HCT116 (cell line): ENCODE measurements at regions not wholly inside any gene's neighbourhood (a gene's known extent, or its start where the extent isn't known, plus 50 kb on each side); places are given as distances from the start of the nearest gene placed in this dataset.

Source experiments
- ATAC-seq: fragments of 200-7000 bp; cut with Tn5 transposase; 2 replicates; pipeline ENCODE4 v1.9.1; 2020; ENCODE audit warnings: mild to moderate bottlenecking, moderate library complexity
- BruUV-seq: library from RNA; stranded (reverse); fragments of 400-500 nt; replicated peaks from 2 replicates; lab custom pipeline; 2021; lab: Mats Ljungman, UMichigan
- CTCF ChIA-PET: fragments of 300-600 bp; sonication (Branson Sonifier 250); formaldehyde crosslinking; loops from one replicate; lab custom pipeline; 2021; ENCODE audit warnings: antibody characterized with exemption; lab: Charles Lee
- POLR2A ChIA-PET: fragments of 300-600, 350-600 bp; sonication (Branson Sonifier 250); formaldehyde crosslinking; loops from one replicate; lab custom pipeline; 2021; ENCODE audit warnings: antibody characterized with exemption; lab: Charles Lee
- RAD21 ChIA-PET, 2 experiments: fragments of 300-600 bp; sonication (Branson Sonifier 250); formaldehyde crosslinking; loops; one replicate each; lab custom pipeline; 2023; ENCODE audit warnings: low total read pairs in 2 of 2; ENCODE audit not compliant: uncharacterized antibody in 2 of 2, unreplicated experiment in 2 of 2, low non-redundant PET in 1 of 2; lab: Charles Lee
- DNase-seq: peaks from one replicate; pipeline ENCODE4 v3.0.0-alpha.2; 2010; ENCODE audit warnings: low read depth, low spot score
- H2AFZ ChIP-seq: fragments of 200-600 bp; shearing (Covaris generic), sonication (generic); 2 replicates; pipeline ENCODE4 v1.6.1; 2017; ENCODE audit warnings: low read depth, mixed run types, mixed read lengths, antibody characterized with exemption, low read length; ENCODE audit not compliant: poor library complexity, severe bottlenecking
- H3K27ac ChIP-seq: 2 replicates; pipeline ENCODE4 v1.5.1; 2012; ENCODE audit warnings: low read depth, low read length
- H3K27me3 ChIP-seq: fragments of 200-600 bp; sonication (generic); 2 replicates; pipeline ENCODE4 v1.6.1; 2016; ENCODE audit warnings: mixed run types, low read length, mixed read lengths; ENCODE audit not compliant: insufficient read depth
- H3K36me3 ChIP-seq, 2 experiments: fragments of 200-500 bp in 1 of 2; fragments of 200-600 bp in 1 of 2; sonication (Bioruptor generic) in 1 of 2; sonication (generic) in 1 of 2; 2 replicates each; pipeline versions ENCODE4 v1.5.1 to v1.6.1; 2014 to 2016; ENCODE audit warnings: low read length in 2 of 2, inconsistent platforms in 1 of 2, mixed read lengths in 1 of 2, mixed run types in 1 of 2; ENCODE audit not compliant: insufficient read depth in 2 of 2, control insufficient read depth in 1 of 2
- H3K4me1 ChIP-seq, 2 experiments: fragments of 200-600 bp in 1 of 2; sonication (generic) in 1 of 2; 2 replicates each; pipeline versions ENCODE4 v1.5.1 to v1.6.1; 2012 to 2017; ENCODE audit warnings: low read length in 2 of 2, inconsistent platforms in 1 of 2, mild to moderate bottlenecking in 1 of 2, mixed read lengths in 1 of 2, mixed run types in 1 of 2, moderate library complexity in 1 of 2; ENCODE audit not compliant: insufficient read depth in 2 of 2, control insufficient read depth in 1 of 2
- H3K4me2 ChIP-seq: fragments of 200-600 bp; sonication (generic); 2 replicates; pipeline ENCODE4 v1.6.1; 2017; ENCODE audit warnings: mixed run types, low read length, mixed read lengths
- H3K4me3 ChIP-seq, 2 experiments: fragments of 200-600 bp in 1 of 2; sonication (generic) in 1 of 2; replicated peaks in 1 of 2; 2 replicates each; pipeline ENCODE4 v1.5.1; 2011 to 2016; ENCODE audit warnings: low read length in 2 of 2, control low read depth in 1 of 2, low read depth in 1 of 2, mild to moderate bottlenecking in 1 of 2, mixed read lengths in 1 of 2, mixed run types in 1 of 2
- H3K79me2 ChIP-seq: fragments of 200-600 bp; sonication (generic); 2 replicates; pipeline ENCODE4 v1.6.1; 2017; ENCODE audit warnings: mild to moderate bottlenecking, mixed run types, low read length, moderate library complexity, mixed read lengths; ENCODE audit not compliant: insufficient read depth
- H3K9ac ChIP-seq: fragments of 200-600 bp; sonication (generic); 2 replicates; pipeline ENCODE4 v1.6.1; 2016; ENCODE audit warnings: low read length, mixed read lengths
- H3K9me2 ChIP-seq: fragments of 200-600 bp; sonication (generic), shearing (Covaris generic); 2 replicates; pipeline ENCODE4 v1.6.1; 2017; ENCODE audit warnings: mixed run types, mild to moderate bottlenecking, moderate library complexity; ENCODE audit not compliant: insufficient read depth
- H3K9me3 ChIP-seq, 2 experiments: fragments of 200-500 bp in 1 of 2; fragments of 200-600 bp in 1 of 2; sonication (Bioruptor generic) in 1 of 2; sonication (generic) in 1 of 2; 2 replicates each; pipeline ENCODE4 v1.6.1; 2014 to 2017; ENCODE audit warnings: low read length in 2 of 2, mixed read lengths in 2 of 2, inconsistent platforms in 1 of 2, low read depth in 1 of 2, mild to moderate bottlenecking in 1 of 2, mixed run types in 1 of 2, moderate library complexity in 1 of 2; ENCODE audit not compliant: control insufficient read depth in 1 of 2, insufficient read depth in 1 of 2
- H4K20me1 ChIP-seq: fragments of 200-600 bp; sonication (generic), shearing (Covaris generic); 2 replicates; pipeline ENCODE4 v1.6.1; 2017; ENCODE audit warnings: mixed run types, mild to moderate bottlenecking, moderate library complexity; ENCODE audit not compliant: insufficient read depth
- ELF1 ChIP-seq: IDR thresholded peaks from 2 replicates; pipeline ENCODE4 v1.6.1; 2012; ENCODE audit warnings: low read depth, borderline replicate concordance
- EZH2phosphoT487 ChIP-seq: fragments of 200-600 bp; IDR thresholded peaks from 2 replicates; pipeline ENCODE4 v1.6.1; 2018; ENCODE audit warnings: antibody characterized with exemption, borderline replicate concordance
- FOSL1 ChIP-seq: IDR thresholded peaks from 2 replicates; pipeline ENCODE4 v1.6.1; 2012; ENCODE audit warnings: low read depth
- POLR2A ChIP-seq: IDR thresholded peaks from 2 replicates; pipeline ENCODE4 v1.7.0; 2011; ENCODE audit warnings: borderline replicate concordance; ENCODE audit not compliant: insufficient read depth, insufficient read length; ENCODE audit errors: extremely low read depth
- POLR2AphosphoS5 ChIP-seq: IDR thresholded peaks from 2 replicates; pipeline ENCODE4 v1.6.1; 2011; ENCODE audit warnings: mild to moderate bottlenecking, low read depth, low read length, moderate library complexity
- SIN3A ChIP-seq: IDR thresholded peaks from 2 replicates; pipeline ENCODE4 v1.6.1; 2012; ENCODE audit warnings: low read depth
- SP1 ChIP-seq: IDR thresholded peaks from 2 replicates; pipeline ENCODE4 v1.6.1; 2012; ENCODE audit warnings: low read depth
- SRF ChIP-seq: IDR thresholded peaks from 2 replicates; pipeline ENCODE4 v1.6.1; 2012; ENCODE audit warnings: low read depth
- TCF7L2 ChIP-seq: IDR thresholded peaks from 2 replicates; pipeline ENCODE4 v1.7.0; 2011; ENCODE audit warnings: borderline replicate concordance, inconsistent platforms; ENCODE audit not compliant: insufficient read depth, insufficient read length; ENCODE audit errors: extremely low read depth
- YY1 ChIP-seq: IDR thresholded peaks from 2 replicates; pipeline ENCODE4 v1.6.1; 2011; ENCODE audit warnings: low read length, low read depth, moderate library complexity, mild to moderate bottlenecking; ENCODE audit not compliant: insufficient replicate concordance; ENCODE audit errors: extremely low read depth
- ZFX ChIP-seq: fragments of 450-650 bp; IDR thresholded peaks from 2 replicates; pipeline ENCODE4 v1.6.1; 2017
- ZNF274 ChIP-seq: fragments of 200-500 bp; sonication (Bioruptor generic); IDR thresholded peaks from 2 replicates; pipeline ENCODE4 v1.6.1; 2014; ENCODE audit warnings: mild to moderate bottlenecking, low read depth, low read length, inconsistent platforms
- intact Hi-C: fragments of 100-400 bp; cut with micrococcal nuclease; formaldehyde crosslinking; loops from 2 replicates; pipeline ENCODE4 v1.10.0; 2022
- TF ChIP-seq, protein P1 (sequence below): IDR thresholded peaks from 2 replicates; pipeline ENCODE4 v1.6.1; 2011; ENCODE audit warnings: mild to moderate bottlenecking, low read length, moderate library complexity; ENCODE audit not compliant: insufficient replicate concordance; ENCODE audit errors: extremely low read depth
- TF ChIP-seq, protein P2 (sequence below): IDR thresholded peaks from 2 replicates; pipeline ENCODE4 v1.6.1; 2012; ENCODE audit warnings: low read depth
- TF ChIP-seq, protein P3 (sequence below), 3 experiments: fragments of 200-600 bp in 1 of 3; sonication (generic) in 1 of 3; IDR thresholded peaks in 2 of 3; conservative IDR thresholded peaks in 1 of 3; 2 replicates each; pipeline ENCODE4 v1.5.1; 2012 to 2017; ENCODE audit warnings: low read depth in 2 of 3, low read length in 2 of 3, antibody characterized with exemption in 1 of 3, borderline replicate concordance in 1 of 3, control low read depth in 1 of 3, mild to moderate bottlenecking in 1 of 3, mixed read lengths in 1 of 3, mixed run types in 1 of 3, moderate library complexity in 1 of 3; ENCODE audit not compliant: insufficient read depth in 1 of 3

DNA sequence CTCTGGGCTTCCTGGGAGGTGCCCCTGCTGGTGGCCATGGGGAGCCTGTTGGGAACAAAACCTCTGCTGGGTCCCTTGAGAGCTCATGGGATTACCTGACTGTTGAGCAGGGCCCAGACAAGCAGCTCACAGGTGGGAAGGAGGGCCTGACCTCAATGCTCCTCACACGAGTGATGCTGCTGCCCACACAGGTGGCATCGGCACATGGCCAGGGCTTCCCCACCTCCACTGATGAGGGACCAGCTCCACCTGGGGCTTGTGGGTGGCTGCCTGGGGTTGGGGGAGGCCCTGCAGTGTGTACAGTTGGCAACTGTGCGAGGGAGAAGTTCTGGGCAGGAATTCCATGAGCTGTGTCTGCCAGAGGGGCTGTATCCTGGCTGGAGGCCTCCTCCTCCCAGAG, 87.8 kb upstream of the NLRP1 start:
- H3K9me2 ChIP-seq = no peaks in the 10 kb centered on the region
- intact Hi-C loops = no loop called here
- RAD21 ChIA-PET = no interaction called here
- H3K27ac ChIP-seq = no peak overlapping the region
- H4K20me1 ChIP-seq = no peaks in the 10 kb centered on the region
- no peaks in the 10 kb centered on the region for H3K36me3 ChIP-seq
- H3K4me3 ChIP-seq = no peak overlapping the region
- no peak overlapping the region for H3K9ac ChIP-seq
- no peak for TF ChIP-seq SRF
- TF ChIP-seq YY1 = no peak
- no peak for TF ChIP-seq POLR2A
- TF ChIP-seq, protein P1, sequence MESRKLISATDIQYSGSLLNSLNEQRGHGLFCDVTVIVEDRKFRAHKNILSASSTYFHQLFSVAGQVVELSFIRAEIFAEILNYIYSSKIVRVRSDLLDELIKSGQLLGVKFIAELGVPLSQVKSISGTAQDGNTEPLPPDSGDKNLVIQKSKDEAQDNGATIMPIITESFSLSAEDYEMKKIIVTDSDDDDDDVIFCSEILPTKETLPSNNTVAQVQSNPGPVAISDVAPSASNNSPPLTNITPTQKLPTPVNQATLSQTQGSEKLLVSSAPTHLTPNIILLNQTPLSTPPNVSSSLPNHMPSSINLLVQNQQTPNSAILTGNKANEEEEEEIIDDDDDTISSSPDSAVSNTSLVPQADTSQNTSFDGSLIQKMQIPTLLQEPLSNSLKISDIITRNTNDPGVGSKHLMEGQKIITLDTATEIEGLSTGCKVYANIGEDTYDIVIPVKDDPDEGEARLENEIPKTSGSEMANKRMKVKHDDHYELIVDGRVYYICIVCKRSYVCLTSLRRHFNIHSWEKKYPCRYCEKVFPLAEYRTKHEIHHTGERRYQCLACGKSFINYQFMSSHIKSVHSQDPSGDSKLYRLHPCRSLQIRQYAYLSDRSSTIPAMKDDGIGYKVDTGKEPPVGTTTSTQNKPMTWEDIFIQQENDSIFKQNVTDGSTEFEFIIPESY = no peak
- no peak for TF ChIP-seq ZNF274
- TF ChIP-seq, protein P2, sequence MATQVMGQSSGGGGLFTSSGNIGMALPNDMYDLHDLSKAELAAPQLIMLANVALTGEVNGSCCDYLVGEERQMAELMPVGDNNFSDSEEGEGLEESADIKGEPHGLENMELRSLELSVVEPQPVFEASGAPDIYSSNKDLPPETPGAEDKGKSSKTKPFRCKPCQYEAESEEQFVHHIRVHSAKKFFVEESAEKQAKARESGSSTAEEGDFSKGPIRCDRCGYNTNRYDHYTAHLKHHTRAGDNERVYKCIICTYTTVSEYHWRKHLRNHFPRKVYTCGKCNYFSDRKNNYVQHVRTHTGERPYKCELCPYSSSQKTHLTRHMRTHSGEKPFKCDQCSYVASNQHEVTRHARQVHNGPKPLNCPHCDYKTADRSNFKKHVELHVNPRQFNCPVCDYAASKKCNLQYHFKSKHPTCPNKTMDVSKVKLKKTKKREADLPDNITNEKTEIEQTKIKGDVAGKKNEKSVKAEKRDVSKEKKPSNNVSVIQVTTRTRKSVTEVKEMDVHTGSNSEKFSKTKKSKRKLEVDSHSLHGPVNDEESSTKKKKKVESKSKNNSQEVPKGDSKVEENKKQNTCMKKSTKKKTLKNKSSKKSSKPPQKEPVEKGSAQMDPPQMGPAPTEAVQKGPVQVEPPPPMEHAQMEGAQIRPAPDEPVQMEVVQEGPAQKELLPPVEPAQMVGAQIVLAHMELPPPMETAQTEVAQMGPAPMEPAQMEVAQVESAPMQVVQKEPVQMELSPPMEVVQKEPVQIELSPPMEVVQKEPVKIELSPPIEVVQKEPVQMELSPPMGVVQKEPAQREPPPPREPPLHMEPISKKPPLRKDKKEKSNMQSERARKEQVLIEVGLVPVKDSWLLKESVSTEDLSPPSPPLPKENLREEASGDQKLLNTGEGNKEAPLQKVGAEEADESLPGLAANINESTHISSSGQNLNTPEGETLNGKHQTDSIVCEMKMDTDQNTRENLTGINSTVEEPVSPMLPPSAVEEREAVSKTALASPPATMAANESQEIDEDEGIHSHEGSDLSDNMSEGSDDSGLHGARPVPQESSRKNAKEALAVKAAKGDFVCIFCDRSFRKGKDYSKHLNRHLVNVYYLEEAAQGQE = no peak
- TF ChIP-seq POLR2AphosphoS5 = no peak
- no peak for TF ChIP-seq SIN3A
- no peak for TF ChIP-seq FOSL1
- no peak for TF ChIP-seq TCF7L2
- no peak for TF ChIP-seq SP1
- TF ChIP-seq, protein P3, sequence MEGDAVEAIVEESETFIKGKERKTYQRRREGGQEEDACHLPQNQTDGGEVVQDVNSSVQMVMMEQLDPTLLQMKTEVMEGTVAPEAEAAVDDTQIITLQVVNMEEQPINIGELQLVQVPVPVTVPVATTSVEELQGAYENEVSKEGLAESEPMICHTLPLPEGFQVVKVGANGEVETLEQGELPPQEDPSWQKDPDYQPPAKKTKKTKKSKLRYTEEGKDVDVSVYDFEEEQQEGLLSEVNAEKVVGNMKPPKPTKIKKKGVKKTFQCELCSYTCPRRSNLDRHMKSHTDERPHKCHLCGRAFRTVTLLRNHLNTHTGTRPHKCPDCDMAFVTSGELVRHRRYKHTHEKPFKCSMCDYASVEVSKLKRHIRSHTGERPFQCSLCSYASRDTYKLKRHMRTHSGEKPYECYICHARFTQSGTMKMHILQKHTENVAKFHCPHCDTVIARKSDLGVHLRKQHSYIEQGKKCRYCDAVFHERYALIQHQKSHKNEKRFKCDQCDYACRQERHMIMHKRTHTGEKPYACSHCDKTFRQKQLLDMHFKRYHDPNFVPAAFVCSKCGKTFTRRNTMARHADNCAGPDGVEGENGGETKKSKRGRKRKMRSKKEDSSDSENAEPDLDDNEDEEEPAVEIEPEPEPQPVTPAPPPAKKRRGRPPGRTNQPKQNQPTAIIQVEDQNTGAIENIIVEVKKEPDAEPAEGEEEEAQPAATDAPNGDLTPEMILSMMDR (IDR thresholded peaks at IDR 0.05 in 2 of 3, conservative IDR thresholded peaks at IDR 0.05 in 1 of 3; ENCODE audit: borderline replicate concordance in 1 of 3, insufficient read depth in 1 of 3, low read depth in 2 of 3, low read length in 2 of 3) = no peak
- TF ChIP-seq EZH2phosphoT487 = no peak
- no peak for TF ChIP-seq ELF1
- no peak for TF ChIP-seq ZFX
- no peak for DNase-seq
- BruUV-seq = no TSS peak
- no peak overlapping the region for H2AFZ ChIP-seq
- H3K9me3 ChIP-seq = no peaks in the 10 kb centered on the region
- POLR2A ChIA-PET = no interaction called here
- no peaks in the 10 kb centered on the region for H3K4me1 ChIP-seq
- no peak for ATAC-seq
- peaks cover 75% of the 10 kb centered on the region for H3K27me3 ChIP-seq
- CTCF ChIA-PET = interaction anchor here (0.9 kb wide), 1 partner anchor 33 kb away, joined by 3 read pairs; no protein-coding TSS in a partner anchor
- no peak overlapping the region for H3K4me2 ChIP-seq
- no peaks in the 10 kb centered on the region for H3K79me2 ChIP-seq
